Type B pancreatic cell (in vitro differentiated cells): ENCODE measurements at regions not wholly inside any gene's neighbourhood (a gene's known extent, or its start where the extent isn't known, plus 50 kb on each side); places are given as distances from the start of the nearest gene placed in this dataset.
"Not testable (repeated sequence)": the region's sequence is repeated elsewhere in the genome, so short reads cannot be mapped to it uniquely, and the experiment has no call there.

ENCODE experiments used
- DNase-seq: peaks from one replicate; pipeline ENCODE4 v3.0.0; 2021; ENCODE audit warnings: mixed read lengths; ENCODE audit not compliant: unreplicated experiment; ENCODE audit errors: extremely low spot score
- H3K27ac Mint-ChIP-seq: 2 replicates; pipeline ENCODE4 v1.8.0; 2021; ENCODE audit warnings: mild to moderate bottlenecking, mixed read lengths
- H3K27me3 Mint-ChIP-seq: 2 replicates; pipeline ENCODE4 v1.8.0; 2021; ENCODE audit warnings: mixed read lengths
- H3K36me3 Mint-ChIP-seq: 2 replicates; pipeline ENCODE4 v1.8.0; 2021; ENCODE audit warnings: mixed read lengths
- H3K4me1 Mint-ChIP-seq: one replicate; pipeline ENCODE4 v1.8.0; 2021; ENCODE audit warnings: mixed read lengths; ENCODE audit not compliant: unreplicated experiment
- H3K4me3 Mint-ChIP-seq: 2 replicates; pipeline ENCODE4 v1.8.0; 2021; ENCODE audit warnings: mild to moderate bottlenecking, mixed read lengths
- H3K9me3 Mint-ChIP-seq: 2 replicates; pipeline ENCODE4 v1.8.0; 2021; ENCODE audit warnings: mixed read lengths
- CTCF ChIP-seq: fragments of 200-600 bp; sonication (generic); conservative IDR thresholded peaks from 2 replicates; pipeline ENCODE4 v1.5.0; 2021; ENCODE audit warnings: antibody characterized with exemption, mild to moderate bottlenecking

- no peaks in the 10 kb centered on the region for H3K36me3 Mint-ChIP-seq
- H3K27ac Mint-ChIP-seq, result no peak overlapping the region
- peaks cover 8% of the 10 kb centered on the region for H3K4me1 Mint-ChIP-seq
- DNase-seq, result no peak
- H3K9me3 Mint-ChIP-seq, result no peaks in the 10 kb centered on the region
- no peak for TF ChIP-seq CTCF
- H3K27me3 Mint-ChIP-seq, result peaks cover 3% of the 10 kb centered on the region
- H3K4me3 Mint-ChIP-seq, result no peak overlapping the region
Measured at GRCh38 chr1:178660461-178660860, 64.6 kb upstream of the RALGPS2 start.

- no peaks in the 10 kb centered on the region for H3K36me3 Mint-ChIP-seq
- H3K9me3 Mint-ChIP-seq, result no peaks in the 10 kb centered on the region
- no peaks in the 10 kb centered on the region for H3K4me1 Mint-ChIP-seq
- DNase-seq, result no peak
- no peak overlapping the region for H3K4me3 Mint-ChIP-seq
- TF ChIP-seq CTCF, result no peak
- peaks cover 3% of the 10 kb centered on the region for H3K27me3 Mint-ChIP-seq
- H3K27ac Mint-ChIP-seq, result no peak overlapping the region
Measured at GRCh38 chr1:178664278-178664677, 60.8 kb upstream of the RALGPS2 start.

GRCh38 chr1:178665579-178665978, 59.5 kb upstream of the RALGPS2 start:
- H3K4me3 Mint-ChIP-seq, result no peak overlapping the region
- no peaks in the 10 kb centered on the region for H3K36me3 Mint-ChIP-seq
- H3K4me1 Mint-ChIP-seq, result no peaks in the 10 kb centered on the region
- TF ChIP-seq CTCF, result no peak
- no peaks in the 10 kb centered on the region for H3K9me3 Mint-ChIP-seq
- H3K27me3 Mint-ChIP-seq, result peaks cover 3% of the 10 kb centered on the region
- H3K27ac Mint-ChIP-seq, result no peak overlapping the region
- DNase-seq, result no peak

GRCh38 chr1:178666891-178667290, 58.2 kb upstream of the RALGPS2 start:
- not testable (repeated sequence) for H3K36me3 Mint-ChIP-seq, DNase-seq, H3K9me3 Mint-ChIP-seq, H3K27ac Mint-ChIP-seq, H3K4me3 Mint-ChIP-seq, H3K27me3 Mint-ChIP-seq, H3K4me1 Mint-ChIP-seq

GRCh38 chr1:178672434-178672833, 52.6 kb upstream of the RALGPS2 start:
- no peak for DNase-seq
- Mint-ChIP-seq H3K9me3 (peaks cover 7% of the 10 kb centered on the region), H3K27ac (no peak overlapping the region), H3K4me1 (no peaks in the 10 kb centered on the region), H3K27me3 (no peaks in the 10 kb centered on the region), H3K36me3 (no peaks in the 10 kb centered on the region), H3K4me3 (no peak overlapping the region)
- no peak for TF ChIP-seq CTCF

GRCh38 chr1:178674559-178674958, 50.5 kb upstream of the RALGPS2 start:
- H3K9me3 Mint-ChIP-seq, DNase-seq, H3K4me1 Mint-ChIP-seq, H3K27ac Mint-ChIP-seq, H3K27me3 Mint-ChIP-seq, H3K4me3 Mint-ChIP-seq, H3K36me3 Mint-ChIP-seq: not testable (repeated sequence)
